MCF 10A (cell line): ENCODE measurements at regions not wholly inside any gene's neighbourhood (a gene's known extent, or its start where the extent isn't known, plus 50 kb on each side); places are given as distances from the start of the nearest gene placed in this dataset.
"Not testable (repeated sequence)": the region's sequence is repeated elsewhere in the genome, so short reads cannot be mapped to it uniquely, and the experiment has no call there.

Experiments used
- BruUV-seq: library from RNA; stranded (reverse); fragments of 400-500 nt; replicated peaks from 2 replicates; lab custom pipeline; 2021; lab: Mats Ljungman, UMichigan
- CTCF ChIA-PET: fragments of 300-600 bp; sonication (Branson Sonifier 250); formaldehyde crosslinking; extraction: SDS; loops from one replicate; lab custom pipeline; 2021; ENCODE audit warnings: antibody characterized with exemption, inconsistent platforms; lab: Yijun Ruan, JAX
- POLR2A ChIA-PET: fragments of 300-600, 350-650 bp; sonication (Branson Sonifier 250); formaldehyde crosslinking; extraction: SDS; loops from one replicate; lab custom pipeline; 2020; ENCODE audit warnings: antibody characterized with exemption, inconsistent platforms; lab: Yijun Ruan, JAX
- DNase-seq: peaks from one replicate; pipeline ENCODE4 v3.0.0-alpha.2; 2018; ENCODE audit not compliant: unreplicated experiment
- H3K27ac Mint-ChIP-seq: one replicate; pipeline ENCODE4 v1.8.0; 2022; ENCODE audit warnings: mild to moderate bottlenecking, low read depth, mixed read lengths; ENCODE audit not compliant: unreplicated experiment
- H3K27me3 Mint-ChIP-seq: one replicate; pipeline ENCODE4 v1.8.0; 2022; ENCODE audit warnings: mixed read lengths; ENCODE audit not compliant: insufficient read depth, unreplicated experiment
- H3K36me3 Mint-ChIP-seq: one replicate; pipeline ENCODE4 v1.8.0; 2022; ENCODE audit warnings: mild to moderate bottlenecking, moderate library complexity, mixed read lengths; ENCODE audit not compliant: insufficient read depth, unreplicated experiment
- H3K4me1 Mint-ChIP-seq: one replicate; pipeline ENCODE4 v1.8.0; 2022; ENCODE audit warnings: mixed read lengths; ENCODE audit not compliant: insufficient read depth, unreplicated experiment
- H3K4me3 Mint-ChIP-seq: one replicate; pipeline ENCODE4 v1.8.0; 2022; ENCODE audit warnings: mild to moderate bottlenecking, moderate library complexity, mixed read lengths; ENCODE audit not compliant: unreplicated experiment
- H3K9me3 Mint-ChIP-seq: one replicate; pipeline ENCODE4 v1.8.0; 2022; ENCODE audit warnings: mixed read lengths; ENCODE audit not compliant: unreplicated experiment
- CTCF ChIP-seq: fragments of 200-600 bp; IDR thresholded peaks from one replicate; pipeline ENCODE4 v1.8.0; 2022; ENCODE audit warnings: antibody characterized with exemption, mild to moderate bottlenecking; ENCODE audit not compliant: unreplicated experiment
- intact Hi-C: fragments of 100-400 bp; cut with micrococcal nuclease; formaldehyde crosslinking; loops from 2 replicates; pipeline ENCODE4 v1.14.1; 2022

- CTCF ChIA-PET, result interaction anchor here (0.7 kb wide), 1 partner anchor 128 kb away, joined by 3 read pairs; no protein-coding TSS in a partner anchor
- H3K4me3 Mint-ChIP-seq, result no peak overlapping the region
- BruUV-seq, result no TSS peak
- no peaks in the 10 kb centered on the region for H3K4me1 Mint-ChIP-seq
- DNase-seq, result peak; percentile 0
- H3K36me3 Mint-ChIP-seq, result no peaks in the 10 kb centered on the region
- H3K27me3 Mint-ChIP-seq, result no peaks in the 10 kb centered on the region
- TF ChIP-seq CTCF, result no peak
- H3K27ac Mint-ChIP-seq, result no peak overlapping the region
- H3K9me3 Mint-ChIP-seq, result peaks cover 14% of the 10 kb centered on the region
- intact Hi-C loops, result no loop called here
- POLR2A ChIA-PET, result interaction anchor here (0.7 kb wide), 1 partner anchor 10 kb away, joined by 4 read pairs; no protein-coding TSS in a partner anchor
These were observed 130.0 kb upstream of the TOX3 start for GRCh38 chr16:52676959-52677358.

GRCh38 chr16:52671590-52671989, 124.6 kb upstream of the TOX3 start:
- no peak overlapping the region for H3K4me3 Mint-ChIP-seq
- intact Hi-C loops, result no loop called here
- no peak for TF ChIP-seq CTCF
- no peaks in the 10 kb centered on the region for H3K4me1 Mint-ChIP-seq
- H3K9me3 Mint-ChIP-seq, result peaks cover 8% of the 10 kb centered on the region
- no TSS peak for BruUV-seq
- no peak overlapping the region for H3K27ac Mint-ChIP-seq
- no peaks in the 10 kb centered on the region for H3K27me3 Mint-ChIP-seq
- POLR2A ChIA-PET, result no interaction called here
- DNase-seq, result no peak
- CTCF ChIA-PET, result interaction anchor here (0.6 kb wide), 1 partner anchor 215 kb away, joined by 3 read pairs; no protein-coding TSS in a partner anchor
- H3K36me3 Mint-ChIP-seq, result no peaks in the 10 kb centered on the region

GRCh38 chr16:52657924-52658323, 111.0 kb upstream of the TOX3 start:
- no peak for TF ChIP-seq CTCF

GRCh38 chr16:52655916-52656315, 109.0 kb upstream of the TOX3 start:
- DNase-seq, intact Hi-C loops, H3K27me3 Mint-ChIP-seq, BruUV-seq, H3K27ac Mint-ChIP-seq, POLR2A ChIA-PET, CTCF ChIA-PET, H3K36me3 Mint-ChIP-seq, H3K4me3 Mint-ChIP-seq, H3K4me1 Mint-ChIP-seq: not testable (repeated sequence)
- peaks cover 25% of the 10 kb centered on the region for H3K9me3 Mint-ChIP-seq

More at GRCh38 chr16:52657924-52658323, 111.0 kb upstream of the TOX3 start:
- CTCF ChIA-PET, result interaction anchor here (1.3 kb wide), 1 partner anchor 466 kb away, joined by 4 read pairs; no protein-coding TSS in a partner anchor
- Mint-ChIP-seq H3K4me1 (no peaks in the 10 kb centered on the region), H3K27me3 (no peaks in the 10 kb centered on the region), H3K9me3 (peaks cover 37% of the 10 kb centered on the region), H3K36me3 (peaks cover 7% of the 10 kb centered on the region), H3K4me3 (no peak overlapping the region), H3K27ac (no peak overlapping the region)
- intact Hi-C loops, result no loop called here
- POLR2A ChIA-PET, result no interaction called here
- BruUV-seq, result no TSS peak
- DNase-seq, result no peak

- CTCF ChIA-PET, intact Hi-C loops, H3K36me3 Mint-ChIP-seq, H3K27me3 Mint-ChIP-seq, POLR2A ChIA-PET, H3K27ac Mint-ChIP-seq, H3K4me1 Mint-ChIP-seq, H3K4me3 Mint-ChIP-seq, BruUV-seq, DNase-seq: not testable (repeated sequence)
- H3K9me3 Mint-ChIP-seq, result peaks cover 19% of the 10 kb centered on the region
These were observed 108.2 kb upstream of the TOX3 start for GRCh38 chr16:52655156-52655555.
